Mammary epithelial cell (primary cell): ENCODE measurements at regions not wholly inside any gene's neighbourhood (a gene's known extent, or its start where the extent isn't known, plus 50 kb on each side); places are given as distances from the start of the nearest gene placed in this dataset.

ENCODE experiments used
- CTCF ChIP-seq, 2 donors: IDR thresholded peaks in 1 of 2; conservative IDR thresholded peaks in 1 of 2; 2 replicates each; pipeline ENCODE4 v1.5.1; 2011 to 2012; ENCODE audit warnings: inconsistent platforms in 2 of 2, low read length in 2 of 2, mild to moderate bottlenecking in 2 of 2, control low read depth in 1 of 2, low read depth in 1 of 2; ENCODE audit not compliant: insufficient read depth in 1 of 2; ENCODE audit errors: extremely low read depth in 1 of 2
- EZH2 ChIP-seq: IDR thresholded peaks from 2 replicates; pipeline ENCODE4 v1.6.1; 2012; ENCODE audit warnings: low read length, inconsistent platforms, borderline replicate concordance

GRCh38 chr14:40240245-40240859 is 808.1 kb upstream of the FBXO33 start:
- TF ChIP-seq EZH2 (no peak), CTCF (conservative IDR thresholded peaks at IDR 0.05 in 1 of 2, IDR thresholded peaks at IDR 0.05 in 1 of 2; ENCODE audit: extremely low read depth in 1 of 2, insufficient read depth in 1 of 2, low read depth in 1 of 2, low read length in 2 of 2) (no peak)
